A172 (cell line): ENCODE measurements at regions not wholly inside any gene's neighbourhood (a gene's known extent, or its start where the extent isn't known, plus 50 kb on each side); places are given as distances from the start of the nearest gene placed in this dataset.

Experiments used
- DNase-seq: peaks from one replicate; pipeline ENCODE4 v3.0.0-alpha.2; 2015; ENCODE audit warnings: low spot score

- DNase-seq, result peak; percentile 28
Measured at GRCh38 chr20:48463916-48464315, 363.9 kb downstream of the PREX1 start.

- no peak for DNase-seq
Measured at GRCh38 chr20:48463096-48463720, 364.6 kb downstream of the PREX1 start.

GRCh38 chr20:48461735-48462119 is 366.1 kb downstream of the PREX1 start:
- DNase-seq, result no peak

GRCh38 chr20:48461091-48461734 is 366.6 kb downstream of the PREX1 start:
- no peak for DNase-seq

- no peak for DNase-seq
Measured at GRCh38 chr20:48460681-48461080, 367.1 kb downstream of the PREX1 start.

GRCh38 chr20:48459722-48460395 is 367.9 kb downstream of the PREX1 start:
- no peak for DNase-seq

- no peak for DNase-seq
Measured at GRCh38 chr20:48458601-48459385, 369.0 kb downstream of the PREX1 start.

- no peak for DNase-seq
Measured at GRCh38 chr20:48458003-48458377, 369.8 kb downstream of the PREX1 start.

- DNase-seq, result no peak
Measured at GRCh38 chr20:48457193-48458002, 370.4 kb downstream of the PREX1 start.

- DNase-seq, result no peak
Measured at GRCh38 chr20:48456366-48457192, 371.2 kb downstream of the PREX1 start.

- DNase-seq, result no peak
Measured at GRCh38 chr20:48455651-48456365, 372.0 kb downstream of the PREX1 start.

- no peak for DNase-seq
Measured at GRCh38 chr20:48454671-48455490, 372.9 kb downstream of the PREX1 start.

- no peak for DNase-seq
Measured at GRCh38 chr20:48453477-48454093, 374.2 kb downstream of the PREX1 start.

GRCh38 chr20:48451401-48451800 is 376.4 kb downstream of the PREX1 start:
- no peak for DNase-seq

GRCh38 chr20:48448666-48449600 is 378.9 kb downstream of the PREX1 start:
- DNase-seq, result no peak

- DNase-seq, result no peak
Measured at GRCh38 chr20:48447456-48447855, 380.3 kb downstream of the PREX1 start.

- no peak for DNase-seq
Measured at GRCh38 chr20:48445827-48446226, 382.0 kb downstream of the PREX1 start.

GRCh38 chr20:48444249-48444648 is 383.6 kb downstream of the PREX1 start:
- no peak for DNase-seq
